ENCODE measurements at regions not wholly inside any gene's neighbourhood (a gene's known extent, or its start where the extent isn't known, plus 50 kb on each side); places are given as distances from the start of the nearest gene placed in this dataset.

DNA sequence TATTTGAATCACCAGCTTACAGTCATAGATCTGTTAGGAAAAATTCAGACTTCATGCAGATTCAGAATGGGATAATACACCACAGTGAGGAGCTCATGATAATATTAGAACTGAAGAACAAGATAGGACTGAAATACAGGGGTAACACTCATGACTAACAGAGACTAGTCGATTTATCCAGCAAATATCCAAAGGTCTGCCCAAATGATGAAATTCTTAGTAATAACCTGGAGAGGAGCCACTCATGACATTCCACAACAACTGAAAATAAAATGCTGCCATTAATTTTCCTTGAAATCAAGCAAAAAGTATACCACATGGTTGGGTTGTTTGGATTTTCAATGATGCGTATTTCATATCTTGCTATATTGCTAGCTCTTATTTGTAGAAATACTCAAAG lies 903.7 kb upstream of the ADGRL3 start:
- FAIRE-seq (no peak), DNase-seq (ENCODE audit: insufficient read length, low spot score) (no peak)
- TF ChIP-seq, protein P1, sequence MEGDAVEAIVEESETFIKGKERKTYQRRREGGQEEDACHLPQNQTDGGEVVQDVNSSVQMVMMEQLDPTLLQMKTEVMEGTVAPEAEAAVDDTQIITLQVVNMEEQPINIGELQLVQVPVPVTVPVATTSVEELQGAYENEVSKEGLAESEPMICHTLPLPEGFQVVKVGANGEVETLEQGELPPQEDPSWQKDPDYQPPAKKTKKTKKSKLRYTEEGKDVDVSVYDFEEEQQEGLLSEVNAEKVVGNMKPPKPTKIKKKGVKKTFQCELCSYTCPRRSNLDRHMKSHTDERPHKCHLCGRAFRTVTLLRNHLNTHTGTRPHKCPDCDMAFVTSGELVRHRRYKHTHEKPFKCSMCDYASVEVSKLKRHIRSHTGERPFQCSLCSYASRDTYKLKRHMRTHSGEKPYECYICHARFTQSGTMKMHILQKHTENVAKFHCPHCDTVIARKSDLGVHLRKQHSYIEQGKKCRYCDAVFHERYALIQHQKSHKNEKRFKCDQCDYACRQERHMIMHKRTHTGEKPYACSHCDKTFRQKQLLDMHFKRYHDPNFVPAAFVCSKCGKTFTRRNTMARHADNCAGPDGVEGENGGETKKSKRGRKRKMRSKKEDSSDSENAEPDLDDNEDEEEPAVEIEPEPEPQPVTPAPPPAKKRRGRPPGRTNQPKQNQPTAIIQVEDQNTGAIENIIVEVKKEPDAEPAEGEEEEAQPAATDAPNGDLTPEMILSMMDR (IDR thresholded peaks at IDR 0.05; ENCODE audit: insufficient read depth, missing control alignments): no peak

DNA sequence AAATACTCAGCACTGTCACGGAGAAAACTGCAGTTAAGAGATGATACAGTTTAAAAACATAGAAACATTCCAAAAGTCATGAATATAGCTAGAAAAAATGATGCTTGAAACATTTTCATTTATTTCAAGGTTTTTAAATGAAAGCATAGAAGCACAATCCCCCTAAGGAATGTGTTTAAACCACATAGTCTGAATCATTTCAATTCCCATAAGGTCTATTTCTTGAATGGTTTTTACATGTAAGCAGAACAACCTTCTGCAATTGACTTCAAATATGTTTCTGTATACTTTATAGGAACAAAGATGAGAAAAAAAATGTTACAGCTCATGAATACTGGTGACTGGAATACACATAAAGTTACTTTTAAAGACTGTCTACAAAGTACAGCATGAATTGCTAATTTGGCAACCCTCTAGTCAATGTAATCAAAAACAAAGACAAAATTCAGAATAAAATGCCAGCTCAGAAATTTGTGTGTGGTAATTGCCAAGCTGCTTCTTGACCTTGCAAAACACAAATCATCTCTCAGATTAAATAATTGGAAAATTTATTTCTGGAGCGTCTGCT lies 886.4 kb upstream of the ADGRL3 start:
- FAIRE-seq (no peak), DNase-seq (ENCODE audit: insufficient read length, low spot score) (no peak)
- TF ChIP-seq, protein P1 (IDR thresholded peaks at IDR 0.05; ENCODE audit: insufficient read depth, missing control alignments): no peak

DNA sequence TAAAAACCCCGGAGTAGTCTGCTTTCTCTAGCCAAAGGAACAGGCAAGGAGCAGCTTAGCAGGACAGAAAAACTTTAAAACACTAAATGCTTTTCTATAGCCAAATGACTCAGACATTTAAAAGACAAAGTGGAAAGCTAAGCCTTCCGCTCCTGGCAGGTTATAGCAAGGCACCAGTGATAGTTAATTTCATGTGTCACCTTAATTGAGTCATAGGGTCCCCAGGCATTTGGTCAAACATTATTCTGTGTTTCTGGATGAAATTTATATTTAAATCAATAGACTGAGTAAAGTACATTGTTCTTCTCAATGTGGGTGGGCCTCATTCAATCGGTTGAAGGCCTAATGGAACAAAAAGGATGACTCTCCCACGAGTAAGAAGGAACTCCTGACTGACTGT lies 885.7 kb upstream of the ADGRL3 start:
- no peak for DNase-seq (ENCODE audit: insufficient read length, low spot score)
- TF ChIP-seq, protein P1 (IDR thresholded peaks at IDR 0.05; ENCODE audit: insufficient read depth, missing control alignments): no peak
- no peak for FAIRE-seq

DNA sequence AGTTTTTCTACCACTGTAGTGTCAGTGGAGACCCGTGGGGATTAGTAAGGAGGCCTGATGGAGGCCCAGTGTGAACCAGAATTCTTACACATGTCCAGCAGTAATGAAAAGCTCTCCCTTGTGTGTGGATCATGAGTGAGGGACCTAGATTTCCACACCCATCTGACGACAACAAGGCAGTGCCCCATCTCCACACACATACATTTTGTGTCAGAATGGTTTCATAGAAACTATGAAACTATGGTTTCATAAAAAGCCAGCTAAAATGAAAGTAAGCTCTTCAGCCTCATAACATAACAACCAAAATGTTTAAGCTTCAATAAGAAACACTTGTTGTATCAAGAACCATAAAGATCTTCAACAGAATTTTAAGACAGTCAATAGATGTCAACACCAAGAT lies 884.5 kb upstream of the ADGRL3 start:
- FAIRE-seq: no peak

DNA sequence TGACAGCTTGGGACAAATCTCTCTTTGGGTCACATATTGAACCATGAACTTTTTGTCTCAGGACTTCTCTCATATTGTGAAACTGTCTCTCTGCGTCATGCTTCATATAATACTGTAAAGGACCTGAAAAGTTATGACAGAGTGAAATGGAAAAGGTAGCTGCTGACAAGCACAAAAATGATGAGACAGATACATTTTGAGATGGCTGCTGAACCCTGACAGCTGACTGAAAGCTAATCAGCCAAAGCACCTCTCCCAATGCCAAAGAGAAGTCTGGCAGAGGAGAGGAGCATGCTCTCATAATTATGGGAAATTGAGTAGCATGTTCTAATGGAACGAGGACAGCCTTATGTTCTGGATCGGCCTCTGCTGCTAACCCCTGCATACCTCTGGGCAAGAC lies 873.4 kb upstream of the ADGRL3 start:
- TF ChIP-seq, protein P1 (IDR thresholded peaks at IDR 0.05; ENCODE audit: insufficient read depth, missing control alignments): no peak
- FAIRE-seq (no peak), DNase-seq (ENCODE audit: insufficient read length, low spot score) (no peak)

More for the DNA sequence above, 884.5 kb upstream of the ADGRL3 start:
- no peak for DNase-seq (ENCODE audit: insufficient read length, low spot score)
- TF ChIP-seq, protein P1 (IDR thresholded peaks at IDR 0.05; ENCODE audit: insufficient read depth, missing control alignments): no peak

DNA sequence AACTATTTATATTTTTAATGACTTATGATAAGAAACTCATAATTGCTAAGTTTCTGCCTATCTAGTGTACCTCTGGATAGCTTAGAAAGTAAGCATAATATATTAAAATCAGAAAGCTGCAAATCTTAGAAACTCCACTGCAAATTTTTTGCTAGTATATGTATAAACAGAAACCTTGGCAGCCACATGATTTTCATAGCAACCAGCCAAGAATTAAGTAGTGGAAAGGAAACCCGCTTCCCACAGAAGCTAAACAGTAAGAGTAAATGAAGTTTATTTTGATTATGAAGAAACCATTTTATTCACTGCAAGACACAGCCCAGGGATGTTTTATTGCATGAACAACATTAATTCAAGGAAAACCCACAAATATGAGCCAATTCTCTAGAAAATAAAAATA lies 872.5 kb upstream of the ADGRL3 start:
- TF ChIP-seq, protein P1 (IDR thresholded peaks at IDR 0.05; ENCODE audit: insufficient read depth, missing control alignments): no peak
- no peak for FAIRE-seq
- DNase-seq (ENCODE audit: insufficient read length, low spot score): no peak

DNA sequence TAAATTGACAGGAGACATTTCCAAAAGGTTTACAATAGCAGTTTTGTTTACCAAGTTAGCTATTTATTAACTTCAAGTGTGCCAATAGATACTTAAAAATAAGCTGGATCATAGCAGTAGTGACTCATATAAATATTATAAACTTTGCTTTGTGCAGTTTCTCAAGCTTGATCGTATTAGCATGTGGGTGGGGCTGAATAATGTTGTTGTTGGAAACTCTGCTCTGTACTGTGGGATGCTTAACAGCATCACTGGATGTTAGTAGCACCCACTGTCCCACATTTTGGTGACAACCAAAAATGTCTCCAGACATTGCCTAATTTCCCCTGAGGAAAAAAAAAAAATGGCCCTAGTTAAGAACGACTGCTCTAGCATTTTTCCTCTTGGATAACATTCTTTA lies 855.2 kb upstream of the ADGRL3 start:
- DNase-seq (ENCODE audit: insufficient read length, low spot score) (no peak), FAIRE-seq (no peak)
- TF ChIP-seq, protein P1 (IDR thresholded peaks at IDR 0.05; ENCODE audit: insufficient read depth, missing control alignments): no peak
